Fibroblast of skin of back (primary cell): ENCODE measurements at regions not wholly inside any gene's neighbourhood (a gene's known extent, or its start where the extent isn't known, plus 50 kb on each side); places are given as distances from the start of the nearest gene placed in this dataset.
"Not testable (repeated sequence)": the region's sequence is repeated elsewhere in the genome, so short reads cannot be mapped to it uniquely, and the experiment has no call there.

Experiments used
- DNase-seq: peaks from one replicate; pipeline ENCODE4 v3.0.0-alpha.2; 2013

DNA sequence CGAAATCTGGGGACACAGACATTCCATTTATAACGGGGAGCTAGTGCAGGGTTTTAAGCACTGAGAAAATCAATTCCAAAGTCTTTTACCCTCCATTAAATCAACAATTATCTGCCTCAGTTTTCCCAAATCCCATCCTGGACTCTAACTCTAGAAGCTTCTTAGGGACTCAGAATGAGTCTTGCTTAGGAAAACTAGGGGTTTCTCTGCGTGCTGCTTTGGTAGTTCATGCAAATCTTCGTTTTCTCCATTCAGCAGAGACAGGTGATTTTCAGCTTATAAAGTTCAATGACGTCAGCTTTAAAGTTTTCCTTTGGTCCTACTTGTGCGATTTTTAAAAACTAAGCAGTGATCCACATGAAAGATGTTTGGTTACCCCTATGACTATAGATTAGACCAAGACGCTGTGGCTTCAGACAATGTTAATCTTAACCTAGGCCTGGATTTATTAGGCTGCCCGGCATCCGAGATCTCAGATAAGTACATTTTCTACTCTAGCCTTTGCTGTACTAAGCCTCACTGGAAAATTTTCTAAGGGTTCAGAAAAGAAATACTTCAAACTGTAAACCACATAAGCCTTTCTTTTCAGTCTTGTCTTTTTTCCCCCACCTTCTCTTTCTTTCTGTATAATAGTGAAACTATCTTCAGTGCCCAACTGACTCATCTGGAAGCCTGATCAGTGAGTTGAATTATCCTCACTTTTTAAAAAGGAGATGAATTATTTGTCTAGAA is 121.4 kb upstream of the GATB start:
- no peak for DNase-seq

DNA sequence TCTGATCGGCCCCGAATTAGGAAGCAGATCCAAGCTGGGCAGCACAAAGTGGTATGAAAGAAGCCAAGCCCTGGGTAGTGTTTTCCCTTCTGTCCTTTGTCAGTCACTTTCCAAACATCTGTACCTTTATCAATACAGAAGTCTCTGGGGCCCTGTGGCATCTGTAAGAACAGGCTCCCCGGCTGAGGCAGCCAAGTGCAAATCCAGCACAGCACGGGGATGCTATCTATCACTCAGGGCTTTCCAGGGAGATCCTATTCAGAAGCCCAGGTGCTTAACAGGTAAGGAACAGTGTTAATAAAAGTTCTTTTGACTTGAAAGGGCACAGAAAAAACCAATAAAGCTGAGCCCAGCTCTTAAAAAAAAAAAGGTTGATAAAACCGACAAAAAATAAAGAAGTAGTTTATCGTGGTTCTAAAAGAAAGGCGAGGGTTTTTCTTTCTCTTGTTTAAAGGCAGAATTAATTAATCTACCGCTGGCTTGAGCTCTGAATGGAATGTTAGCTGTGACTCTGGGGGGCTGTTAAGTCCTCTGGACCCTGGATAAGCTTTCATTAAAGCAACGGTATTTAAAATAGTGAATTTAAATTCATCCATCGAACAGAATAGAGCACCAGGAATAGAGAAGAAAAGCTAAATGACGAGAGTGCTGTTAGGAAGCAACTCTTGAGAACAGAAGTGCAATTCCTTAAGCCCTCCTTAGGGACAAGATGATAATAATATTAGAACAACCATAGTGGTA is 119.1 kb upstream of the GATB start:
- no peak for DNase-seq

DNA sequence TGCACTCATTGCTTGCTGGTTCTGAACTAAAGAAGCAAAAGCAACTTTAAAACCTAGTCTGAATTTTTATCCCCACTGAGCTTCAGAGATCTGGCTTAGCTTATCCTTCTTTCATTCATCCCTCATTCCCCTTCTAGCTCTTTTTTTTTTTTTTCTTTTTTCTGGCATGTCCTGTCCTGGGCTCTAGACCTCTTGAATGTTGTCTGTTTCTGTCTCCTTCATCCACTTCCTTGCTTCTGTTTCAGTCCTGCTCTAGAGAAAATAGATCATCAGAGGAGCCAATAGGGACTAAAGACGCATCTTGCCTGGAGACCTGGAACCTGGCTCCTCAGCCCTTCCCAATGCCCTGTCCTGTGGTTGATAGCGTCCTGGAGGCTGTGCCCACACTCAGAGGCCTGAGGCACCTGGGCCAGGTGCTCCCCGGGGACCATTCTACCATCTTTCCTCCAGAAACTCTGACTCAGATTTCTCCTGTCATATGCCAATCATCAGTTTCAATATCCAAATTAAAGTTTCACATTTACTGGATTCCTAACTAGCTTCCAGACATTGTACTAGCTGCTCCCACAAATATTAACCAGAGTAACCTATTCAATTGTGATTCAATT is 115.7 kb upstream of the GATB start:
- no peak for DNase-seq

DNA sequence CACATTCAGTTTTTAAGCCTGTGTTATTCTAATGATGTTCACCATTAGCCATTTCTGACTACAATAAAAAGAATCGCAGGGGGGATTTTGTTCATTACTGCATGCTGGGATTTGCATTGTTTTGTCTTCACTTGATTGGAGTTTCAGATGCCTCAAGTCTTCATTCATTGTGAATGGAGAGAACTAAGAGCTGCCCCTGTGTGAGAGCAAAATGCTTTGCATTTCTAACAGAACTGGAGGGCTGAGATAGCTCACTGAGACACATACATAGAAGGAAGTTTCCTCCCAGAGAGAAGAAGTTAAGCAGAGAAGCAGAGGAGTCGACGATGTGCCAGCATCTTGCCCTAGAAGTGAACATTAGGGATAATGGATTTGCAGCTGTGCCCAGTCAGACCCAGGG is 113.5 kb upstream of the GATB start:
- no peak for DNase-seq

DNA sequence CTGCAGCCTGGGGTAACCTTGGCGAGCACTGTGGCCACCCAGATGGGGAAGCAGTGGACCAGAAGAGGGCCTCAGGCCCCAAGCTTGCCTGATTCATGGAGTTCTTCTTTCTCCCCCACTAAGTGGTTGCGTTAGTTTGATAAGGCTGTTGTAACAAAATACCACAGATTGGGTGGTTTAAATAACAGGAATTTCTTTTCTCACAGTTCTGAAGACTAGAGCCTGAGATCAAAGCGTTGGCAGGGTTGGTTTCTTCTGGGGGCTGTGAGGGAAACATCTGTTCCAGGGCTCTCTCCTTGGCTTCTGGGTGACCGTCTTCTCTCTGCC is 105.7 kb upstream of the GATB start:
- no peak for DNase-seq

DNA sequence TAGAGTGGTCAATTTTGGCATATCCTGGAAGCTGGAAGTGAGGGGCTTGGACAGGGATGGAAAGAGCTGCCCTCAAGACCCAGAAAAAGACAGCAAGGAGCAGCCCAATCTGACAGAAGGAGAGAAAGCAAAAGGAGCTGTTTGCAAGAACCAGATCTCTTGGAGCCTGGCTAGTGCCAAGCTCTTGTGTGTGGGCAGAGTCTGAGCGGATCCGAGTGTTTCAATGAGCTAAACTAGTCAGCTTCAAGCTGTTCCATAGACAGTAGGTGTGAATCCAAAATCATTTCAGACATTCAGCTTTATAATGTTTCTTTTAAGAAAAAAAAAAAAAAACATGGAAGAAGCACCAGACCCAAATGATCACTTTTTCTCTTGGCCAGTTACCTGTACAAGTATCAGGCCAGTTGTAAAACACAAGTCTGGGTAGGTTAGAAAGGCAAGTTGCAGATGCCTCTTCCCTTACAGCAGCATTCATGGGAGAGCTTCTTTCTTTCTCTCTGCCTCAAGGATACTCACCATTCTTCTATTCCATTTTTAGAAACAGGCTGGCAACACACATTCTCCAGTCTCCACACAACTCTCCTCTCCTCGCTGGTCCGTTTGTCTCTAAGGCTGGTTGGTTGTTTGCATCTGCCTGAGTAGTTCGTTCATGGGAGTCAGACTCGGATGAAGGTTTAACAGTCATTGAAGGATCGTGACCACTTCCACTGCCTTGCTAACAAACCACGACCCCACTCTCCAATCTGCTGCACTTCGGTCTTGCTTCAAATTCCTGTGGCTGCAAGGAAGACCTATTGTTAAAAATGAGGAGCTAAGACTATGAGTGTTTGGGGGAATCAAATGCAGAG is 105.2 kb upstream of the GATB start:
- no peak for DNase-seq

DNA sequence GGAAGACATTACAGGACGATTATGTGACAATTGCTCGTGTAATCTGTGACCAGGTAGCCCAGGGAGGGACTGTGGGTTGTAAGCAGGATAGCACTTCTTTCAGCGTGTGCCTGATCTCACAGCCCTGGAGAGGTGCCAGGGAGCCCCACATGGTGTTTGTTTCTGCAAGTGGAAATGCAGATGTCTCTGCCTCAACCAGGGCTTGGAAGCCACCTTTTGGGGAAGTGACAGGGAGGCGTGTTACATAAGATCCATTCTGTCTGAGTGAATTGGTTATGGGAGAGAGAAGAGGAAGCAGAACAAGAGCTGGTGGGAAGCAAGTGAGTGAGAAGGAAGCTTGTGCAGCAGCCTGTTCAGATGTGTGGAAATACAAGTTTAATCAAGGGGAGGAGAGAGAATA is 104.5 kb upstream of the GATB start:
- no peak for DNase-seq

DNA sequence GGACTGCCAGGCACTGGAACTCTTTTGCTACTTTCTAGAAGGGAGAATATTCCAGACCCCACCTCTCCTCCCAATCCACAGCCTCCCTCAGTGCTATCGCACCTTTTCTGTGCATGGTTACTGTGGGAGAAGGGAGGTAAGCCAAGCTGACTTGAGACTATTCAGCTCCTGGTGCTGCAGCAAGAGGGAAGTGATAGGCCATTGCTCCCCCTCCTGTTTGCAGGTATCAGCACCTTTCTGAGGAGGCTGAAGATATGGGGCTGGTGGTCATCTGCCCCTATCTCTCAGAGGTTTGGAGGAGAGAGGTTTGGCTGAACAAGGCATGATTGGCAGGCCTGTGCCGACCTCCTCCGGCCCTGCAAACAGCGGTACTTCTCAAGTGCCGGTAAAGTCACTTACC is 103.3 kb upstream of the GATB start:
- no peak for DNase-seq

DNA sequence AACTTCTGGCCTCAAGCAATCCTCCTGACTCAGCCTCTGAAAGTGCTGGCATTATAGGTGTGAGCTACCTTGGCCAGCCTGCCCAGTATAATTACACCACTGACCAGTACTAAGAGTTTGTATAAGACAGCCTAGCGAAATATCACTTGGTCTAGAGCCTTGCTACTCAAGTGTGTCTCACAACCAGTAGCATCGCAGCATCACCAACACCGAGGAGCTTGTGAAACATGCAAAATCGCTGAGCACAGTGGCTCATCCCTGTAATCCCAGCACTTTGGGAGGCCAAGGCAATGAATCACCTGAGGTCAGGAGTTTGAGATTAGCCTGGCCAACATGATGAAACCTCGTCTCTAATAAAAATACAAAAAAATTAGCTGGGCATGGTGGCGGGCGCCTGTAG is 102.0 kb upstream of the GATB start:
- DNase-seq, result no peak

DNA sequence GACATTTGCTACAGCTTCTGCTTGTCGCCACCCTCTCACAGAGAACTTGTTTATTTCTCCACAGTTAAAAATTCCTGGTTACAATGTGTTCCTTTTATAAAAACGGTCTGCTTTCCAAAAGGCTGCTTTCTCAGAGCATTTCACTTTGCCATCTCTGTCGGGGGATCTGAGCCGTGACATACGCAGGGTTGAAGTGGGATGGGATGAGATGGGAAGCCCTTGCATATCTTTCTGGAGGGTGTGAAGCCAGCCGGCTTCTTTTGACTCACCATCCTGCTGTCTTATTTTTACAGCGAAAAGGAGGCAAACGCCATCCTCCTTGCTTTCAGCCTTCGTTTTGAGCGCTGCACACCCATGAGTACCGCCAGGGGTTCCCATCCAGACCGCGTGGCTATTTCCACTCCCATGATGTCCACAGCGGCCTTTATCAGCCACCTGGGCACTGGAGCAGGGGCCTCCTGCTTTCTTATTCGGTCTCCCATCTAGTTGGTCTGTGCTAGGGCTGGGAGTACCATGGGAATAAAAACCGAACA is 99.8 kb upstream of the GATB start:
- DNase-seq, result no peak

DNA sequence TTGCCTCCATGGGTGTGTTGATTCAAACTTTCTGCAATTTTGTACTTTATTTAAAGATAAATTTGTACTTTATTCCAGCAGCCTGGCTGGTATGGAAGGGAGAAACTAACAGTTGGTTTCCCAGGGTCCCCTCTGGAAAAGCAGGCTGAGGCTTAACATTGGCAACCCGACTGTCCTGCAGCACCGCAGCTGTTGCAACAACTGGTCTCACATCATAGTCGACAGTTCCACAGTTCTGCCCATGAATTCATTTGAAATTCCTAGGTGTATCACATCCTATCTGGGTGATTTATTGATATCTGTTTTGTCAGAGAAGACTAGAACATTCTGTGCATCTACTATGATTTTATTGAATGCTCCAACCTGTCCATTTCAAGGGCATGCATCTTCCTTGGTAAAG is 98.8 kb upstream of the GATB start:
- no peak for DNase-seq

DNA sequence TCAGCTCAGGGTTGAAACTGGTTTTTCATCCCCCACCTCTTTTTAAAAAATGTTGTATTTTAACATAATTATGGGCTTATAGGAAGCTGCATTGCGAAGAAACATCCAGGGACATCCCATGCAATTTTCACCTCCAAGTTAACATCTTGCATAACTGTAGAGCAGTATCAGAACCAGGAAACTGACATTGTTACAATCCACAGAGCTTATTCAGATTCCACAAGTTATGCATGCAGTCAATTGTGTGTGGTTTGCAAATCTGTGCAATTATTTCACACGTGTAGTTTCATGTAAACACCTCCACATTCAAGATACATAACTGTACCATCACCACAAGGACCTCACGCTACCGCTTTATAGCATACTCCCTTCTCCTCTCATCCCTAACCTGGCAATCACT is 97.5 kb upstream of the GATB start:
- no peak for DNase-seq

DNA sequence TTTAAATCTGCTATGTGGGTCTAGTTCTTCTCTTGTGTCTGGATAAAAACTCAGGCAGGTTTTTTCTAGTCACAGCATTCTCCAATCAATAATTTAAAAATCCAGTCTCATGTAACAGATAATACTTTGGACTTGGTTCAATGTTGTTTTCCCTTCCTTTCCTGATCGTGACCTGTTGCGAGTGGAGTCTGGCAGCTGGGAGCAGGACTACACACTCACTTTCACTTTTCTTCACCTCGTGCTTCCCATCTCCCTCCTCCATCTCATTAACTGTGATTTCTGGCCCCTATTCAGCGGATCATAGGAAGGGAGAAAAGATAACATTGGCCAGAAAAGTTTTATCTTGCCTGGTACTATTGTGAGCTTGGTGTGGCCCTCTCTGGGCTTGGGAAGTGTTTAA is 96.6 kb upstream of the GATB start:
- DNase-seq, result no peak

DNA sequence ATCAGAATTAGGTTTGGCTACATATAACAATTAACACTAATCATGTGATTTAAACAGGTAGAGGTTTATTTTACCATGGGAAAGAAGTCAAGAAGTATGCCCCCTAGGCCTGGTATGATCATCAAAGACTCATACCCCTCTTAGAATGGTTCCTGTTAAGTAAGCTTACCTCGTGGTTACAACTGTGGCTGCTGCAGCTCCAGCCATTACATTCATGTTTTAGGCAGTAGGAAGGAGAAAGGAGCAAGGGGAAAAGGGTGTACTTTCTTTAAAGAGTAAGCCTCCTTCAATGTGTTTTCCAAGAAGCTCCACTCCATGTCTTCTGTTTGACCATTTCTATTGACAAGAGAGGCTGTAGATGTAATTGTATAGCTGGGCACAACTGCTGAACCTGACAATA is 94.9 kb upstream of the GATB start:
- no peak for DNase-seq

DNA sequence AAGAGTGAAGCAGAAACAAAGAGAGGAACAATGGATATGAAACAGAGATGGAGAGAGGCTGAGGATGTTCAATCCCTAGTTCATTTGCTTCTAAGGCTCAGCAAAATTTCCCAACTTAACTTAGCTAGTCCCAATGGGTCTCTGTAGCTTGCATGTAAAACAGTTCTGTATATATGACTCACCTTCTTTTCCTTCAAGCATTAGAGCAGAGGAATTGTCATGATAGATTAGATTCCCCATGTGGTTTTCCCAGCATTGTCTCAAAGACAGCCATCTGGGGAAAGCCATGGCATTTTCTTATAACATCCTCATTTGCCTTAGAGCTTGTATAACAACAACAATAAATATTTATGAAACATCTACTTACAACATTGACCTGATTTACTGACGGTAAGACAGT is 93.9 kb upstream of the GATB start:
- DNase-seq, result no peak

DNA sequence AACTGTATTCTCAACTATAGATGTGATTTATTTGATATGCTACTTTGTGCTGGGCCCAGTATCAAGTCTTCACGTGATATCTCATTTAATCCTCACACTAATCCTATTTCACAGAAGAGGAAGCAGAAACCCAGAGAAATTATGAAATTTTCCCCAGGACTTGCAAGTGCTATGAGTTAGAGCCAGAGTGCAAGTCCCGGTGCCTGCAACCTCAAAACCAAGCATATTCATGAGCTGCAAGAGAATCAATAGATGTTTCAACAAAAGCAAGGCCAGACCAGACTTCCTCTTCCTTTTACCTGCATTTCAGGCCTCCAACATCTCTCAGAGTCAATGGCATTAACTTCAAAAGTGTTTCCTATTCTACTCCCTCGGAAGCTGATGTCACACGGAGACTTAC is 92.2 kb upstream of the GATB start:
- no peak for DNase-seq

DNA sequence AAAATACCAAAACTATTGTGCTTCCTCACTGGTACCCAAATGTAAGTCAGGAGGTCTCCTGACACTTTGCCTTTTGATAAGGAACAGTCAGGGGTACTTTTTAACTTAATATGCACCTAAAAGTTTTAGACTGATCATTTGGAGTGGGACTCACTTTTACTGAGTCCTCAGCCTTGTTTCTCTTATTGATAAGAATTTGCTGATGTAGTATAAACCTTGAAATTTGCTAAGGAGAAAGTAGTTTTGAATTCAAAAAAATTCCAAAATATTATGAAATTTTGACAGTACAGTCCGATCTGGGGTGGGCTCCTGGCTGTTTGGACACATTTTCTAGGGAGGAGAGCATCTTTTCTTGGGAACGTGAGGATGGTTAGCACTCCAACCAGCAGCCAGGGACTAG is 91.4 kb upstream of the GATB start:
- no peak for DNase-seq

DNA sequence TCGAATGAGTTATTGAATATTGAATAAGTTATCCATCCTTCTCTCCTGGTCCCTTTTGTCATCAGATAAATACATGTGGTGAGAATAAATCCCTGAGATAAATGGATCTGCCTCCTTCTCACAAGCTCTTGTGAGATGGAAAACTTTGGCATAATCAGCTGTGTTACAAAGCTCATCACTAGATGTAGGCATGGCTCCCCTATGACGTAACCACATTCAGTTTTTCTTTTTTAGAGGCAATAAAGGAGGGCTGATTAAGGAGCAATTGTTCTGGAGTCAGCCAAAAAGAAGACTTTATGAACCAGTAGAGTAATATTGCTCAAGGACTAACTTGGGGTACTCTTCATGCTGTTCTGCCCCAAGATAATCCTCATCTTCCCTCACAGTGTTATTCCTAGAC is 90.5 kb upstream of the GATB start:
- no peak for DNase-seq

DNA sequence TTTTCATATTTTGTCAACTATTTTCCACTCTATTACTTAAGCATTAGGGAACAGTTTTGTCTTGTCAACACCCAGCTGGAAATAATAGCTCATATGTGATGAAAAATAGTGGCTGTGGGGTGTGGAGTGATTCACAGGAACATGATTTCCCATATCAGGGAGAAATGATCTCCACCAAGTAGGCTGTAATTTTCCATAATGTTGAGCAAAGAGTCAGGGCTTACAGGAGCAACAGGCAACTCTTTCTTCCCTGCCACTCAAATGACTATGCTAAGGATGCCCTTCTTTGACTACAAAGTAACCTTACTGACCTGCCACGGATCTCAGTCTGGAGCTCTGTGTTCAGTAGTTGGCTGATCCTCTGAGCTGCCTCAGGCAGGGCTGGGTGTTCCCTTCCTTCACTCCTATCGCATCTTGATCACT is 90.0 kb upstream of the GATB start:
- DNase-seq, result no peak

DNA sequence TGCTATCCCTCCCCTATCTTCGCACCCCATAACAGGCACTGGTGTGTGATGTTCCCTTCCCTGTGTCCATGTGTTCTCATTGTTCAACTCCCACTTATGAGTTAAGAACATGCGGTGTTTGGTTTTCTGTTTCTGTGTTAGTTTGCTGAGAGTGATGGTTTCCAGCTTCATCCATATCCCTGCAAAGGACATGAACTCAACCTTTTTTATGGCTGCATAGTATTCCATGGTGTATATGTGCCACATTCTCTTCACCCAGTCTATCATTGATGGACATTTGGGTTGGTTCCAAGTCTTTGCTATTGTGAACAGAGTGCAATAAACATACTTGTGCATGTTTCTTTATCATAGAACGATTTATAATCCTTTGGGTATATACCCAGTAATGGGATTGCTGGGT is 84.7 kb upstream of the GATB start:
- not testable (repeated sequence) for DNase-seq

DNA sequence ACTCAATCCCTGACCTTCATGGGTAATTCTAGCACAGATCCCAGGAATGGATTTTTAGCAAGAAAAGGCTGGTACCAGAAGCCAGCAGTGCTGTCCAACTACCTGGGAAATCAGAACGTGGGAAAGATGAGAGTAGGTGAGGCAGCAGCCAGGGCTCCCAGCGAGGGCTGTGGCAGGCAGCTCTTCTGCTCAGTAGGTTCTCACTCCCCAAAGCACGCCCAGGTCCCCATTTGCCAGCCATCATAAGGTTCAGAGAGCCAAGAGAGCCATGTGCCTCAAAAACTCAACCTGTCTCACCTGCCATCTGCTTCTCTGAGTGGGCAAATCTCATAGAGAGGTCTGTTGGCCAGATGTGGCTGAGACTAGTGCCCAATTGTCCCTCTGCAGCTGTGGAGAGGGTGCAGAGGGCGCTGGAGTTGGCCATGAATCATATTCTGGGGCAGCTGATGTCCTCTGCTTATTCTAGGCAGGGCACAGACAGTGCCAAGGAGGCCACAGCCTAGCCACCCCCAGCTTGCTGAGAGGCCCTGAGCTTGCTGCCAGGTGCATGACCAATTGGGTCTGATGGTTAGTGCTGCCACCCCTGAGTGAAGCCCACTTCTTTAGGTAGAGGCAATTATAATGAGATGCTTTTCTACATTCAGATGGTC is 81.7 kb upstream of the GATB start:
- DNase-seq, result no peak

DNA sequence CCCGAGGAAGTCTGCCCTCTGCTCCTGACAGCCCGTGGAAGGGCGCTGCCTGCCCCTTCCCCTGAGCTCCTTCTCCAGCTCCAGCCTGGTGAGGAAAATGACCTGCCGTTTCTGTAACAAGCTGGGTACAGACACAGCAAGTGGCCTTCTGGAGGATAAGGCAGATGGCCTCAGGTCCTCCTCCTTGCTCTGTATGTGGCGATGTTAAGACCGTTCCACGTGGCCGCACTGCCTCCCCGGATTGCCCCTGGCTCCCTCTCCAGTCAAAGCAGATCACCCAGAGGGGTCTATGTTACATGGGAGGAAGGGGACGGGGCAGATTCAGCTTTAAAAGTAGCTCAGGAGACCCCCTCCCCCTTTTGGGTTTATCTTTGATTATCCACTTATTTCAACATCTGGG is 80.3 kb upstream of the GATB start:
- no peak for DNase-seq

DNA sequence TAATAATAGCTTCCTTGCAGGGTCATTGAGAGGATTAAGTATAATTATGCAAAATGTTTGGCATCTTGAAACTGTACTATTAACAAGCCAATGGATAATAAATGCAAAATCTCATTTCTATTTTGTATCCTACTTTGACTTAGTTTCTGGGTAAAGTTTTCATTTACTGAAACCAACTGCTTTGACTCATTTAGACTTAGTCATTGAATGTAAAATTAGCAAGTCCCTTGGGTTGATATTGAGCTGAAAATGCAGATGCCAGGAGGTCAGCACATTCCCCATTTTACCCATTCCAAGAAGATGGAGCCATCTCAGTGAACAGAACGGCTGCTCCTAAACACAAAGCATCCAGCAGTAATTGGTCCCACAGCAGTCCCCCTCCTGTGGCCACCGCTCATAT is 74.7 kb upstream of the GATB start:
- DNase-seq, result no peak
